GM23338 (cell line): ENCODE measurements at regions not wholly inside any gene's neighbourhood (a gene's known extent, or its start where the extent isn't known, plus 50 kb on each side); places are given as distances from the start of the nearest gene placed in this dataset.

Experiments
- ATAC-seq: fragments of 200-7000 bp; cut with Tn5 transposase; 3 replicates; pipeline ENCODE4 v1.9.1; 2020
- DNase-seq: peaks from one replicate; pipeline ENCODE4 v3.0.0-alpha.2; 2015; ENCODE audit warnings: low spot score
- H2AFZ ChIP-seq: fragments of 200-600 bp; sonication (generic); 2 replicates; pipeline ENCODE4 v1.8.0; 2016; ENCODE audit warnings: antibody characterized with exemption, mild to moderate bottlenecking, moderate library complexity
- H3F3A ChIP-seq: fragments of 200-600 bp; sonication (generic); replicated peaks from 2 replicates; pipeline ENCODE4 v1.8.0; 2017; ENCODE audit warnings: antibody characterized with exemption, mixed run types, low read depth
- H3K27ac ChIP-seq: fragments of 200-600 bp; sonication (generic); 2 replicates; pipeline ENCODE4 v1.6.1; 2016; ENCODE audit warnings: low read depth
- H3K27me3 ChIP-seq: fragments of 200-600 bp; sonication (generic); 2 replicates; pipeline ENCODE4 v1.8.0; 2016; ENCODE audit warnings: mild to moderate bottlenecking, mixed run types, moderate library complexity; ENCODE audit not compliant: insufficient read depth
- H3K36me3 ChIP-seq: fragments of 200-600 bp; sonication (generic); 2 replicates; pipeline ENCODE4 v1.8.0; 2016; ENCODE audit warnings: mild to moderate bottlenecking; ENCODE audit not compliant: insufficient read depth
- H3K4me1 ChIP-seq: fragments of 200-600 bp; sonication (generic); 2 replicates; pipeline ENCODE4 v1.8.0; 2016; ENCODE audit warnings: mild to moderate bottlenecking, moderate library complexity; ENCODE audit not compliant: insufficient read depth
- H3K4me2 ChIP-seq: fragments of 200-600 bp; sonication (generic); 2 replicates; pipeline ENCODE4 v1.7.1; 2017; ENCODE audit warnings: mixed run types
- H3K4me3 ChIP-seq: fragments of 200-600 bp; sonication (generic); 2 replicates; pipeline ENCODE4 v1.6.1; 2016; ENCODE audit warnings: mixed run types
- H3K79me2 ChIP-seq: fragments of 200-600 bp; sonication (generic); replicated peaks from 2 replicates; pipeline ENCODE4 v1.8.0; 2017; ENCODE audit warnings: mild to moderate bottlenecking; ENCODE audit not compliant: insufficient read depth
- H3K9me2 ChIP-seq: fragments of 200-600 bp; sonication (generic); 2 replicates; pipeline ENCODE4 v1.8.0; 2017; ENCODE audit not compliant: insufficient read depth
- H4K20me1 ChIP-seq: fragments of 200-600 bp; sonication (generic); replicated peaks from 2 replicates; pipeline ENCODE4 v1.8.0; 2017; ENCODE audit warnings: mild to moderate bottlenecking; ENCODE audit not compliant: insufficient read depth
- H3K27ac Mint-ChIP-seq: 2 replicates; pipeline ENCODE4 v1.8.0; 2020; ENCODE audit warnings: inconsistent platforms, mild to moderate bottlenecking, moderate library complexity, mixed read lengths
- H3K27me3 Mint-ChIP-seq: 3 replicates; pipeline ENCODE4 v1.8.0; 2022; ENCODE audit warnings: low read depth, mild to moderate bottlenecking, moderate library complexity, mixed read lengths, inconsistent platforms; ENCODE audit not compliant: insufficient read depth, poor library complexity
- H3K36me3 Mint-ChIP-seq: 3 replicates; pipeline ENCODE4 v1.8.0; 2021; ENCODE audit warnings: low read depth, mild to moderate bottlenecking, inconsistent platforms, moderate library complexity, mixed read lengths
- H3K4me1 Mint-ChIP-seq: 3 replicates; pipeline ENCODE4 v1.8.0; 2020; ENCODE audit warnings: mild to moderate bottlenecking, inconsistent platforms, mixed read lengths
- H3K4me3 Mint-ChIP-seq: 3 replicates; pipeline ENCODE4 v1.8.0; 2021; ENCODE audit warnings: moderate library complexity, mild to moderate bottlenecking, inconsistent platforms, mixed read lengths
- H3K9me3 Mint-ChIP-seq: 3 replicates; pipeline ENCODE4 v1.8.0; 2020; ENCODE audit warnings: moderate library complexity, mild to moderate bottlenecking, inconsistent platforms, mixed read lengths
- CREB1 ChIP-seq: fragments of 250-450 bp; sonication (Bioruptor Pico); IDR thresholded peaks from 2 replicates; pipeline ENCODE4 v1.5.0; 2020; ENCODE audit warnings: low read depth, mild to moderate bottlenecking, moderate library complexity
- CTCF ChIP-seq, 2 experiments: fragments of 200-600 bp in 1 of 2; sonication (generic) in 1 of 2; conservative IDR thresholded peaks; 2 replicates each; pipeline versions ENCODE4 v1.5.1 to v1.6.1; 2016 to 2017; ENCODE audit warnings: antibody characterized with exemption in 2 of 2, low read depth in 2 of 2, mild to moderate bottlenecking in 2 of 2, moderate library complexity in 1 of 2
- ETS1 ChIP-seq: IDR thresholded peaks from 2 replicates; pipeline ENCODE4 v1.6.1; 2016; ENCODE audit warnings: antibody characterized with exemption
- EZH2 ChIP-seq: fragments of 200-600 bp; sonication (generic); IDR thresholded peaks from one replicate; pipeline ENCODE4 v1.8.0; 2017; ENCODE audit warnings: antibody characterized with exemption, mild to moderate bottlenecking, low read depth; ENCODE audit not compliant: unreplicated experiment
- EZH2phosphoT487 ChIP-seq: fragments of 200-600 bp; sonication (generic); IDR thresholded peaks from one replicate; pipeline ENCODE4 v1.8.1; 2018; ENCODE audit warnings: antibody characterized with exemption; ENCODE audit not compliant: unreplicated experiment
- JUNB ChIP-seq: IDR thresholded peaks from one replicate; pipeline ENCODE4 v1.6.1; 2016; ENCODE audit warnings: antibody characterized with exemption; ENCODE audit not compliant: unreplicated experiment
- NANOG ChIP-seq: IDR thresholded peaks from 2 replicates; pipeline ENCODE4 v1.6.1; 2016; ENCODE audit warnings: antibody characterized with exemption, borderline replicate concordance
- POLR2AphosphoS5 ChIP-seq: IDR thresholded peaks from 2 replicates; pipeline ENCODE4 v1.6.1; 2016; ENCODE audit warnings: antibody characterized with exemption, low read depth
- REST ChIP-seq: IDR thresholded peaks from one replicate; pipeline ENCODE4 v1.6.1; 2018; ENCODE audit warnings: antibody characterized with exemption; ENCODE audit not compliant: unreplicated experiment
- STAT1 ChIP-seq: IDR thresholded peaks from one replicate; pipeline ENCODE4 v1.6.1; 2016; ENCODE audit warnings: antibody characterized with exemption; ENCODE audit not compliant: unreplicated experiment
- ZNF114 ChIP-seq: fragments of 250-450 bp; sonication (Bioruptor Pico); IDR thresholded peaks from 2 replicates; pipeline ENCODE4 v1.5.0; 2020; ENCODE audit warnings: mild to moderate bottlenecking, moderate library complexity
- ZNF331 ChIP-seq: fragments of 250-450 bp; sonication (Bioruptor Pico); IDR thresholded peaks from 2 replicates; pipeline ENCODE4 v1.5.0; 2020; ENCODE audit warnings: low read depth, mild to moderate bottlenecking, moderate library complexity

- peaks cover 2% of the 10 kb centered on the region for H3K27me3 Mint-ChIP-seq
- no peaks in the 10 kb centered on the region for H3F3A ChIP-seq
- no peak for ATAC-seq
- peaks cover 27% of the 10 kb centered on the region; the same call in 2 of the 3 replicates for H3K36me3 Mint-ChIP-seq
- H4K20me1 ChIP-seq = no peaks in the 10 kb centered on the region
- no peaks in the 10 kb centered on the region for H3K9me2 ChIP-seq
- H3K4me3 ChIP-seq = no peak overlapping the region
- peaks cover 29% of the 10 kb centered on the region for H3K27me3 ChIP-seq
- TF ChIP-seq POLR2AphosphoS5 (no peak), EZH2phosphoT487 (no peak), ZNF331 (no peak), EZH2 (no peak)
- no peak overlapping the region for H3K27ac Mint-ChIP-seq
- no peak overlapping the region for H3K27ac ChIP-seq
- H3K36me3 ChIP-seq = no peaks in the 10 kb centered on the region; the same call in 1 of the 2 replicates
- H3K4me2 ChIP-seq = no peak overlapping the region
- H3K9me3 Mint-ChIP-seq = peaks cover 29% of the 10 kb centered on the region
- no peak overlapping the region for H2AFZ ChIP-seq
- peaks cover 19% of the 10 kb centered on the region for H3K4me1 Mint-ChIP-seq
- DNase-seq = no peak
- H3K4me1 ChIP-seq = 0 out of 2 replicates have a peak, but pooled peaks cover 9% of the 10 kb centered on the region
- H3K79me2 ChIP-seq = no peaks in the 10 kb centered on the region
- H3K4me3 Mint-ChIP-seq = no peak overlapping the region
These were observed 76.0 kb upstream of the FAM47B start for GRCh38 chrX:34866646-34867045.

GRCh38 chrX:34868633-34869032 lies 74.0 kb upstream of the FAM47B start:
- H3K36me3 Mint-ChIP-seq = peaks cover 28% of the 10 kb centered on the region; the same call in 2 of the 3 replicates
- no peaks in the 10 kb centered on the region for H3K79me2 ChIP-seq
- H3K4me3 ChIP-seq = peak overlapping the region; percentile 40
- no peaks in the 10 kb centered on the region for H3F3A ChIP-seq
- H3K4me3 Mint-ChIP-seq = peak overlapping the region; percentile 18; the same call in 1 of the 3 replicates
- peaks cover 30% of the 10 kb centered on the region for H3K9me3 Mint-ChIP-seq
- H3K27me3 ChIP-seq = peaks cover 29% of the 10 kb centered on the region
- H2AFZ ChIP-seq = no peak overlapping the region
- peaks cover 19% of the 10 kb centered on the region for H3K4me1 Mint-ChIP-seq
- H3K4me2 ChIP-seq = peak overlapping the region; percentile 61
- 0 out of 2 replicates have a peak, but pooled peaks cover 9% of the 10 kb centered on the region for H3K4me1 ChIP-seq
- no peaks in the 10 kb centered on the region for H4K20me1 ChIP-seq
- H3K36me3 ChIP-seq = no peaks in the 10 kb centered on the region; the same call in 1 of the 2 replicates
- TF ChIP-seq STAT1 = no peak
- peak; percentile 79; the same call in 1 of the 2 replicates for TF ChIP-seq NANOG
- peak; percentile 63 for ATAC-seq
- peak; percentile 19 for DNase-seq
- H3K27ac ChIP-seq = no peak overlapping the region
- no peaks in the 10 kb centered on the region for H3K9me2 ChIP-seq
- no peak overlapping the region for H3K27ac Mint-ChIP-seq
- H3K27me3 Mint-ChIP-seq = peaks cover 2% of the 10 kb centered on the region

- Mint-ChIP-seq H3K36me3 (peaks cover 22% of the 10 kb centered on the region; the same call in 2 of the 3 replicates), H3K4me3 (no peak overlapping the region), H3K4me1 (peaks cover 10% of the 10 kb centered on the region)
- TF ChIP-seq JUNB (no peak), ZNF331 (no peak), POLR2AphosphoS5 (no peak), ZNF114 (CRISPR knock-in tag) (no peak), EZH2phosphoT487 (no peak), REST (no peak), ETS1 (no peak), STAT1 (no peak), CTCF (conservative IDR thresholded peaks at IDR 0.05; ENCODE audit: low read depth in 2 of 2) (no peak), CREB1 (no peak)
These were observed 68.9 kb upstream of the FAM47B start for GRCh38 chrX:34873500-34874225.

More at GRCh38 chrX:34873500-34874225, 68.9 kb upstream of the FAM47B start:
- peaks cover 15% of the 10 kb centered on the region for H3K27me3 ChIP-seq
- H3K4me1 ChIP-seq = 0 out of 2 replicates have a peak, but pooled peaks cover 3% of the 10 kb centered on the region
- no peak for DNase-seq
- H3K27ac ChIP-seq = no peak overlapping the region
- H3K36me3 ChIP-seq = no peaks in the 10 kb centered on the region; the same call in 1 of the 2 replicates
- no peaks in the 10 kb centered on the region for H3K79me2 ChIP-seq
- Mint-ChIP-seq H3K27me3 (peaks cover 2% of the 10 kb centered on the region), H3K9me3 (peaks cover 18% of the 10 kb centered on the region), H3K27ac (no peak overlapping the region)
- no peaks in the 10 kb centered on the region for H3F3A ChIP-seq
- no peak for ATAC-seq
- H3K4me2 ChIP-seq = no peak overlapping the region
- H3K9me2 ChIP-seq = no peaks in the 10 kb centered on the region
- no peak overlapping the region for H3K4me3 ChIP-seq
- H4K20me1 ChIP-seq = no peaks in the 10 kb centered on the region
- H2AFZ ChIP-seq = no peak overlapping the region
